Liver (tissue), 8 donors: ENCODE measurements at regions not wholly inside any gene's neighbourhood (a gene's known extent, or its start where the extent isn't known, plus 50 kb on each side); places are given as distances from the start of the nearest gene placed in this dataset.

Experiments
- DNase-seq: peaks from one replicate; pipeline ENCODE4 v3.0.0-alpha.2; 2017; ENCODE audit warnings: low spot score
- H3K27ac ChIP-seq, 2 donors: one replicate each; pipeline ENCODE4 v1.7.0; 2013; ENCODE audit warnings: inconsistent platforms in 2 of 2, low read length in 2 of 2, control low read depth in 1 of 2, low read depth in 1 of 2, mild to moderate bottlenecking in 1 of 2
- H3K27me3 ChIP-seq, 4 donors: one replicate each; pipeline versions ENCODE4 v1.6.1 to v1.7.0; 2013; ENCODE audit warnings: low read length in 3 of 4, inconsistent platforms in 1 of 4, mild to moderate bottlenecking in 1 of 4, moderate library complexity in 1 of 4; ENCODE audit not compliant: control insufficient read depth in 4 of 4, insufficient read depth in 4 of 4
- H3K36me3 ChIP-seq, 4 donors: one replicate each; pipeline versions ENCODE4 v1.6.1 to v1.7.0; 2013; ENCODE audit warnings: low read length in 3 of 4, mild to moderate bottlenecking in 3 of 4, low read depth in 1 of 4, moderate library complexity in 1 of 4; ENCODE audit not compliant: control insufficient read depth in 4 of 4, insufficient read depth in 3 of 4
- H3K4me1 ChIP-seq, 4 donors: one replicate each; pipeline versions ENCODE4 v1.6.1 to v1.7.0; 2013; ENCODE audit warnings: low read length in 3 of 4, mild to moderate bottlenecking in 3 of 4, moderate library complexity in 1 of 4; ENCODE audit not compliant: control insufficient read depth in 4 of 4, insufficient read depth in 4 of 4
- H3K4me3 ChIP-seq, 3 donors: one replicate each; pipeline versions ENCODE4 v1.6.1 to v1.7.0; 2013; ENCODE audit warnings: low read length in 3 of 3, control low read depth in 1 of 3, low read depth in 1 of 3, mild to moderate bottlenecking in 1 of 3
- H3K9ac ChIP-seq, 2 donors: one replicate each; pipeline ENCODE4 v1.7.0; 2013; ENCODE audit warnings: low read length in 2 of 2, mild to moderate bottlenecking in 2 of 2, moderate library complexity in 2 of 2, control low read depth in 1 of 2, low read depth in 1 of 2
- H3K9me3 ChIP-seq, 4 donors: one replicate each; pipeline versions ENCODE4 v1.6.1 to v1.7.0; 2013; ENCODE audit warnings: low read length in 3 of 4; ENCODE audit not compliant: control insufficient read depth in 4 of 4
- EGR1 ChIP-seq, 2 donors: IDR thresholded peaks; 2 replicates each; pipeline ENCODE4 v1.6.1; 2016 to 2018; ENCODE audit warnings: antibody characterized with exemption in 2 of 2, low read depth in 2 of 2
- FOXA1 ChIP-seq: IDR thresholded peaks from 2 replicates; pipeline ENCODE4 v1.6.1; 2016; ENCODE audit warnings: antibody characterized with exemption
- FOXA2 ChIP-seq: IDR thresholded peaks from 2 replicates; pipeline ENCODE4 v1.6.1; 2016; ENCODE audit warnings: antibody characterized with exemption
- GABPA ChIP-seq, 2 donors: IDR thresholded peaks in 1 of 2; conservative IDR thresholded peaks in 1 of 2; 2 replicates each; pipeline ENCODE4 v1.6.1; 2016; ENCODE audit warnings: antibody characterized with exemption in 2 of 2, mild to moderate bottlenecking in 1 of 2, moderate library complexity in 1 of 2
- HNF4A ChIP-seq, 2 donors: conservative IDR thresholded peaks; 2 replicates each; pipeline ENCODE4 v1.6.1; 2016; ENCODE audit warnings: antibody characterized with exemption in 2 of 2, mild to moderate bottlenecking in 2 of 2
- HNF4G ChIP-seq: IDR thresholded peaks from 2 replicates; pipeline ENCODE4 v1.6.1; 2016; ENCODE audit warnings: antibody characterized with exemption
- JUND ChIP-seq, 2 donors: IDR thresholded peaks; 2 replicates each; pipeline ENCODE4 v1.6.1; 2016; ENCODE audit warnings: antibody characterized with exemption in 2 of 2
- MAX ChIP-seq: IDR thresholded peaks from 2 replicates; pipeline ENCODE4 v1.6.1; 2016; ENCODE audit warnings: antibody characterized with exemption
- NR2F2 ChIP-seq: IDR thresholded peaks from 2 replicates; pipeline ENCODE4 v1.6.1; 2016; ENCODE audit warnings: antibody characterized with exemption
- RAD21 ChIP-seq, 2 donors: IDR thresholded peaks; 2 replicates each; pipeline ENCODE4 v1.6.1; 2016; ENCODE audit warnings: antibody characterized with exemption in 2 of 2, mild to moderate bottlenecking in 2 of 2
- RXRA ChIP-seq, 2 donors: IDR thresholded peaks; 2 replicates each; pipeline ENCODE4 v1.6.1; 2017 to 2018; ENCODE audit warnings: antibody characterized with exemption in 2 of 2, mild to moderate bottlenecking in 1 of 2
- SP1 ChIP-seq: IDR thresholded peaks from 2 replicates; pipeline ENCODE4 v1.6.1; 2018; ENCODE audit warnings: antibody characterized with exemption, mild to moderate bottlenecking
- TAF1 ChIP-seq: conservative IDR thresholded peaks from 2 replicates; pipeline ENCODE4 v1.6.1; 2016; ENCODE audit warnings: antibody characterized with exemption, mild to moderate bottlenecking
- YY1 ChIP-seq: IDR thresholded peaks from 2 replicates; pipeline ENCODE4 v1.6.1; 2016; ENCODE audit warnings: antibody characterized with exemption, mild to moderate bottlenecking
- ZBTB33 ChIP-seq: IDR thresholded peaks from 2 replicates; pipeline ENCODE4 v1.6.1; 2016; ENCODE audit warnings: antibody characterized with exemption
- WGBS: extraction: QIAGEN DNeasy Blood & Tissue Kit; methylation state at CpG from one replicate; pipeline ENCODE4 v1.1.7; 2013; 5-methylcytosine and 5-hydroxymethylcytosine counted together
- TF ChIP-seq, protein P1 (sequence below): IDR thresholded peaks from 2 replicates; pipeline ENCODE4 v1.6.1; 2016; ENCODE audit warnings: antibody characterized with exemption, mild to moderate bottlenecking
- TF ChIP-seq, protein P2 (sequence below): fragments of 150-350 bp; IDR thresholded peaks from 2 replicates; pipeline ENCODE4 v1.5.1; 2017; ENCODE audit warnings: improper control_type of control experiment, low read depth, low read length; ENCODE audit not compliant: missing input control
- TF ChIP-seq, protein P3 (sequence below): IDR thresholded peaks from 2 replicates; pipeline ENCODE4 v1.6.1; 2016; ENCODE audit warnings: antibody characterized with exemption
- donor health status: healthy.
- donor health status: healthy.
- donor health status: healthy.
- donor health status: healthy.
- donor health status: healthy.

- H3K27me3 ChIP-seq = peaks cover 0 to 4% (median 3%) of the 10 kb centered on the region in 4 donors
- TF ChIP-seq FOXA2 (no peak), TAF1 (no peak), SP1 (no peak), GABPA (IDR thresholded peaks at IDR 0.05 in 1 of 2, conservative IDR thresholded peaks at IDR 0.05 in 1 of 2) (no peak), EGR1 (IDR thresholded peaks at IDR 0.05; ENCODE audit: low read depth in 2 of 2) (no peak), HNF4A (conservative IDR thresholded peaks at IDR 0.05) (no peak), NR2F2 (no peak), JUND (IDR thresholded peaks at IDR 0.05) (no peak), RXRA (IDR thresholded peaks at IDR 0.05) (no peak), FOXA1 (no peak), RAD21 (IDR thresholded peaks at IDR 0.05) (no peak), YY1 (no peak)
- TF ChIP-seq, protein P1, sequence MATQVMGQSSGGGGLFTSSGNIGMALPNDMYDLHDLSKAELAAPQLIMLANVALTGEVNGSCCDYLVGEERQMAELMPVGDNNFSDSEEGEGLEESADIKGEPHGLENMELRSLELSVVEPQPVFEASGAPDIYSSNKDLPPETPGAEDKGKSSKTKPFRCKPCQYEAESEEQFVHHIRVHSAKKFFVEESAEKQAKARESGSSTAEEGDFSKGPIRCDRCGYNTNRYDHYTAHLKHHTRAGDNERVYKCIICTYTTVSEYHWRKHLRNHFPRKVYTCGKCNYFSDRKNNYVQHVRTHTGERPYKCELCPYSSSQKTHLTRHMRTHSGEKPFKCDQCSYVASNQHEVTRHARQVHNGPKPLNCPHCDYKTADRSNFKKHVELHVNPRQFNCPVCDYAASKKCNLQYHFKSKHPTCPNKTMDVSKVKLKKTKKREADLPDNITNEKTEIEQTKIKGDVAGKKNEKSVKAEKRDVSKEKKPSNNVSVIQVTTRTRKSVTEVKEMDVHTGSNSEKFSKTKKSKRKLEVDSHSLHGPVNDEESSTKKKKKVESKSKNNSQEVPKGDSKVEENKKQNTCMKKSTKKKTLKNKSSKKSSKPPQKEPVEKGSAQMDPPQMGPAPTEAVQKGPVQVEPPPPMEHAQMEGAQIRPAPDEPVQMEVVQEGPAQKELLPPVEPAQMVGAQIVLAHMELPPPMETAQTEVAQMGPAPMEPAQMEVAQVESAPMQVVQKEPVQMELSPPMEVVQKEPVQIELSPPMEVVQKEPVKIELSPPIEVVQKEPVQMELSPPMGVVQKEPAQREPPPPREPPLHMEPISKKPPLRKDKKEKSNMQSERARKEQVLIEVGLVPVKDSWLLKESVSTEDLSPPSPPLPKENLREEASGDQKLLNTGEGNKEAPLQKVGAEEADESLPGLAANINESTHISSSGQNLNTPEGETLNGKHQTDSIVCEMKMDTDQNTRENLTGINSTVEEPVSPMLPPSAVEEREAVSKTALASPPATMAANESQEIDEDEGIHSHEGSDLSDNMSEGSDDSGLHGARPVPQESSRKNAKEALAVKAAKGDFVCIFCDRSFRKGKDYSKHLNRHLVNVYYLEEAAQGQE = no peak
- TF ChIP-seq, protein P2, sequence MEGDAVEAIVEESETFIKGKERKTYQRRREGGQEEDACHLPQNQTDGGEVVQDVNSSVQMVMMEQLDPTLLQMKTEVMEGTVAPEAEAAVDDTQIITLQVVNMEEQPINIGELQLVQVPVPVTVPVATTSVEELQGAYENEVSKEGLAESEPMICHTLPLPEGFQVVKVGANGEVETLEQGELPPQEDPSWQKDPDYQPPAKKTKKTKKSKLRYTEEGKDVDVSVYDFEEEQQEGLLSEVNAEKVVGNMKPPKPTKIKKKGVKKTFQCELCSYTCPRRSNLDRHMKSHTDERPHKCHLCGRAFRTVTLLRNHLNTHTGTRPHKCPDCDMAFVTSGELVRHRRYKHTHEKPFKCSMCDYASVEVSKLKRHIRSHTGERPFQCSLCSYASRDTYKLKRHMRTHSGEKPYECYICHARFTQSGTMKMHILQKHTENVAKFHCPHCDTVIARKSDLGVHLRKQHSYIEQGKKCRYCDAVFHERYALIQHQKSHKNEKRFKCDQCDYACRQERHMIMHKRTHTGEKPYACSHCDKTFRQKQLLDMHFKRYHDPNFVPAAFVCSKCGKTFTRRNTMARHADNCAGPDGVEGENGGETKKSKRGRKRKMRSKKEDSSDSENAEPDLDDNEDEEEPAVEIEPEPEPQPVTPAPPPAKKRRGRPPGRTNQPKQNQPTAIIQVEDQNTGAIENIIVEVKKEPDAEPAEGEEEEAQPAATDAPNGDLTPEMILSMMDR = no peak
- H3K9ac ChIP-seq = no peak overlapping the region
- DNase-seq = no peak
- H3K27ac ChIP-seq = no peak overlapping the region
- H3K4me3 ChIP-seq = no peak overlapping the region
- H3K4me1 ChIP-seq = no peaks in the 10 kb centered on the region
- 56% methylated on average over 2 of the region's 2 CpGs for WGBS
- peaks cover 0 to 2% (median 0%) of the 10 kb centered on the region in 4 donors for H3K9me3 ChIP-seq
- H3K36me3 ChIP-seq = no peaks in the 10 kb centered on the region
These were observed 120.2 kb downstream of the RAB11FIP2 start for GRCh38 chr10:117926491-117926890.

DNA sequence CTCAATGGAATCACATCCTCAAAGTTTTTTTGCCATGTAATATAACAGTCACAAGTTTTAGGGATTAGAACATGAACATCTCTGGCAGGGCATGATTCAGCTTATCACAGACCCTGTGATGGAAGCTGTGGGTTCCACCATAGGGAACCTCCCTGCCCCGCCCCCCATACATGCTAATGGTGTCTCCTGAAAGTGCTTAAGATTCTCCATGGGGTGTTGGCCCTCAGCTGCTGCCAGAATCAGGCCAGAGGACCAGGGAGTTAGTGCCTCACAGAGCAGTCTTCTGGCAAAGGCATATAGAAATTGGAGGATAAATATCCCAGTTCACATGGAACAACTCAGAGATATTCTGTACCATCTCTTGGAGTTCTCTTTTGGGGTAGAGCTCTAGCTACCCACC lies 119.4 kb downstream of the RAB11FIP2 start:
- WGBS = 6% methylated on average over 1 of the region's 1 CpG

More for the DNA sequence above, 119.4 kb downstream of the RAB11FIP2 start:
- Histone ChIP-seq H3K4me3 (no peak overlapping the region), H3K27ac (no peak overlapping the region), H3K36me3 (no peaks in the 10 kb centered on the region), H3K27me3 (peaks cover 0 to 4% (median 2%) of the 10 kb centered on the region in 4 donors), H3K4me1 (no peaks in the 10 kb centered on the region), H3K9me3 (peaks cover 0 to 2% (median 0%) of the 10 kb centered on the region in 4 donors), H3K9ac (no peak overlapping the region)
- TF ChIP-seq EGR1 (IDR thresholded peaks at IDR 0.05; ENCODE audit: low read depth in 2 of 2) (no peak), RAD21 (IDR thresholded peaks at IDR 0.05) (no peak), FOXA1 (no peak), FOXA2 (no peak), GABPA (IDR thresholded peaks at IDR 0.05 in 1 of 2, conservative IDR thresholded peaks at IDR 0.05 in 1 of 2) (no peak), MAX (no peak), TAF1 (no peak), JUND (IDR thresholded peaks at IDR 0.05) (no peak), SP1 (no peak), ZBTB33 (no peak), YY1 (no peak), HNF4G (no peak), RXRA (IDR thresholded peaks at IDR 0.05) (no peak), HNF4A (conservative IDR thresholded peaks at IDR 0.05) (no peak), NR2F2 (no peak)
- TF ChIP-seq, protein P1 = no peak
- TF ChIP-seq, protein P2 = no peak
- TF ChIP-seq, protein P3, sequence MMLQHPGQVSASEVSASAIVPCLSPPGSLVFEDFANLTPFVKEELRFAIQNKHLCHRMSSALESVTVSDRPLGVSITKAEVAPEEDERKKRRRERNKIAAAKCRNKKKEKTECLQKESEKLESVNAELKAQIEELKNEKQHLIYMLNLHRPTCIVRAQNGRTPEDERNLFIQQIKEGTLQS = no peak
- DNase-seq = no peak
